WTC11 (cell line): ENCODE measurements at regions not wholly inside any gene's neighbourhood (a gene's known extent, or its start where the extent isn't known, plus 50 kb on each side); places are given as distances from the start of the nearest gene placed in this dataset.

Experiments
- ATAC-seq: fragments of 200-7000 bp; cut with Tn5 transposase; 2 replicates; pipeline ENCODE4 v1.10.0; 2021; ENCODE audit warnings: mild to moderate bottlenecking, moderate library complexity
- CTCF ChIA-PET: fragments of 300-600 bp; sonication (Branson Sonifier 250); formaldehyde crosslinking; loops from one replicate; lab custom pipeline; 2021; ENCODE audit warnings: antibody characterized with exemption; lab: Charles Lee
- POLR2A ChIA-PET: fragments of 350-600 bp; sonication (Branson Sonifier 250); formaldehyde crosslinking; loops from one replicate; lab custom pipeline; 2021; ENCODE audit warnings: antibody characterized with exemption; lab: Charles Lee
- DNase-seq: peaks from one replicate; pipeline ENCODE4 v3.0.0; 2021; ENCODE audit warnings: low spot score
- H3K27ac Mint-ChIP-seq: 2 replicates; pipeline ENCODE4 v1.8.0; 2021; ENCODE audit warnings: mixed read lengths
- H3K27me3 Mint-ChIP-seq: 2 replicates; pipeline ENCODE4 v1.8.0; 2021; ENCODE audit warnings: low read depth, mild to moderate bottlenecking, moderate library complexity, mixed read lengths
- H3K36me3 Mint-ChIP-seq: 2 replicates; pipeline ENCODE4 v1.8.0; 2021; ENCODE audit warnings: mixed read lengths
- H3K4me1 Mint-ChIP-seq: 2 replicates; pipeline ENCODE4 v1.8.0; 2022; ENCODE audit warnings: mixed read lengths
- H3K4me3 Mint-ChIP-seq: 2 replicates; pipeline ENCODE4 v1.8.0; 2021; ENCODE audit warnings: mild to moderate bottlenecking, moderate library complexity, mixed read lengths
- H3K9me3 Mint-ChIP-seq: 2 replicates; pipeline ENCODE4 v1.8.0; 2021; ENCODE audit warnings: mixed read lengths
- AFF4 ChIP-seq: sonication (generic); formaldehyde crosslinking; IDR thresholded peaks from 2 replicates; pipeline ENCODE4 v1.8.1; 2023; ENCODE audit warnings: mild to moderate bottlenecking, missing genetic modification reagents, borderline replicate concordance
- ATF2 ChIP-seq: sonication (generic); formaldehyde crosslinking; IDR thresholded peaks from 2 replicates; pipeline ENCODE4 v1.8.1; 2022; ENCODE audit warnings: low read depth, missing genetic modification reagents, borderline replicate concordance
- E2F1 ChIP-seq: sonication (generic); formaldehyde crosslinking; IDR thresholded peaks from 2 replicates; pipeline ENCODE4 v1.8.0; 2022; ENCODE audit warnings: mild to moderate bottlenecking, missing genetic modification reagents
- EMX1 ChIP-seq: fragments of 250-450 bp; sonication (Bioruptor Pico); IDR thresholded peaks from 2 replicates; pipeline ENCODE4 v1.8.0; 2021; ENCODE audit warnings: mild to moderate bottlenecking
- FOXP1 ChIP-seq: sonication (generic); formaldehyde crosslinking; IDR thresholded peaks from 2 replicates; pipeline ENCODE4 v1.8.0; 2022; ENCODE audit warnings: missing genetic modification reagents, mild to moderate bottlenecking, moderate library complexity, borderline replicate concordance
- GRHL2 ChIP-seq: fragments of 250-450 bp; sonication (Bioruptor Pico); IDR thresholded peaks from 2 replicates; pipeline ENCODE4 v1.8.0; 2022; ENCODE audit warnings: mild to moderate bottlenecking, moderate library complexity; ENCODE audit not compliant: insufficient replicate concordance, severe bottlenecking
- IRF2 ChIP-seq: sonication (generic); formaldehyde crosslinking; IDR thresholded peaks from 2 replicates; pipeline ENCODE4 v1.8.0; 2022; ENCODE audit warnings: low read depth, missing genetic modification reagents, borderline replicate concordance
- KAT7 ChIP-seq: sonication (generic); formaldehyde crosslinking; IDR thresholded peaks from 2 replicates; pipeline ENCODE4 v1.8.1; 2023; ENCODE audit warnings: missing genetic modification reagents, mild to moderate bottlenecking, borderline replicate concordance
- MXD4 ChIP-seq: fragments of 250-450 bp; sonication (Bioruptor Pico); IDR thresholded peaks from 2 replicates; pipeline ENCODE4 v1.8.0; 2021; ENCODE audit warnings: mild to moderate bottlenecking, moderate library complexity, borderline replicate concordance
- STAT6 ChIP-seq: sonication (generic); formaldehyde crosslinking; conservative IDR thresholded peaks from 2 replicates; pipeline ENCODE4 v1.8.1; 2023; ENCODE audit warnings: mild to moderate bottlenecking, low read depth, missing genetic modification reagents, moderate library complexity
- USF1 ChIP-seq: sonication (generic); formaldehyde crosslinking; IDR thresholded peaks from 2 replicates; pipeline ENCODE4 v1.8.0; 2022; ENCODE audit warnings: mild to moderate bottlenecking, missing genetic modification reagents
- ZNF416 ChIP-seq: fragments of 250-450 bp; sonication (Bioruptor Pico); IDR thresholded peaks from 2 replicates; pipeline ENCODE4 v1.9.0; 2021; ENCODE audit warnings: mild to moderate bottlenecking, inconsistent platforms
- TF ChIP-seq, protein P1 (sequence below): sonication (generic); formaldehyde crosslinking; IDR thresholded peaks from 2 replicates; pipeline ENCODE4 v1.8.1; 2023; ENCODE audit warnings: mild to moderate bottlenecking, missing genetic modification reagents, moderate library complexity
- TF ChIP-seq, protein P2 (sequence below): sonication (generic); formaldehyde crosslinking; IDR thresholded peaks from 2 replicates; pipeline ENCODE4 v1.8.0; 2023; ENCODE audit warnings: missing genetic modification reagents
- TF ChIP-seq, protein P3 (sequence below): fragments of 250-450 bp; sonication (Bioruptor Pico); IDR thresholded peaks from 2 replicates; pipeline ENCODE4 v1.9.0; 2021; ENCODE audit warnings: mild to moderate bottlenecking

DNA sequence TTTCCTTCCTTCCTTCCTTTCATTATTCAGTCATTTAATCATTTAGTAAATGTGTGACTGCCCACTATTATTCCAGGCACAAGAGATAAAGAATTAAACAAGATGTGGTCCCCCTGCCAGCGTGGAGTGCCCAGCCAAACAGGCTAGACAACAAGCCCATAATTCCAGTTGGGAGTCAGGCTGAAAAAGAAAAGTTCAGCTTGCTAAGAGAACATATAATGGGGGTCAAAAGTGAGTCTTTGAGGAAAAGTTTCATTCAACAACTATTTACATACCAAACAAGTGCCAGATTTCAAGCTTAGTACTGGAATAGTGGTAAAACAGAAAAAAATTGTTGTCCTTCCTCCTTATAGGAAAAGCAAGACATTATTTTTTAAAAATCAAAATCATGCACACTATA is 523.7 kb downstream of the TAFA4 start:
- no peak for ATAC-seq
- Mint-ChIP-seq H3K4me1 (no peaks in the 10 kb centered on the region), H3K27ac (no peak overlapping the region), H3K27me3 (no peaks in the 10 kb centered on the region), H3K36me3 (peaks cover 4% of the 10 kb centered on the region; the same call in 1 of the 2 replicates), H3K4me3 (no peak overlapping the region), H3K9me3 (peaks cover 17% of the 10 kb centered on the region)
- TF ChIP-seq FOXP1 (CRISPR knock-in tag) (no peak), E2F1 (CRISPR knock-in tag) (no peak), GRHL2 (CRISPR knock-in tag) (no peak), IRF2 (CRISPR knock-in tag) (no peak), ATF2 (CRISPR knock-in tag) (no peak), MXD4 (CRISPR knock-in tag) (no peak), ZNF416 (CRISPR knock-in tag) (no peak), AFF4 (CRISPR knock-in tag) (no peak), KAT7 (CRISPR knock-in tag) (no peak), USF1 (CRISPR knock-in tag) (no peak), STAT6 (no peak), EMX1 (no peak)
- TF ChIP-seq, protein P1, sequence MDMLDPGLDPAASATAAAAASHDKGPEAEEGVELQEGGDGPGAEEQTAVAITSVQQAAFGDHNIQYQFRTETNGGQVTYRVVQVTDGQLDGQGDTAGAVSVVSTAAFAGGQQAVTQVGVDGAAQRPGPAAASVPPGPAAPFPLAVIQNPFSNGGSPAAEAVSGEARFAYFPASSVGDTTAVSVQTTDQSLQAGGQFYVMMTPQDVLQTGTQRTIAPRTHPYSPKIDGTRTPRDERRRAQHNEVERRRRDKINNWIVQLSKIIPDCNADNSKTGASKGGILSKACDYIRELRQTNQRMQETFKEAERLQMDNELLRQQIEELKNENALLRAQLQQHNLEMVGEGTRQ = no peak
- TF ChIP-seq, protein P2, sequence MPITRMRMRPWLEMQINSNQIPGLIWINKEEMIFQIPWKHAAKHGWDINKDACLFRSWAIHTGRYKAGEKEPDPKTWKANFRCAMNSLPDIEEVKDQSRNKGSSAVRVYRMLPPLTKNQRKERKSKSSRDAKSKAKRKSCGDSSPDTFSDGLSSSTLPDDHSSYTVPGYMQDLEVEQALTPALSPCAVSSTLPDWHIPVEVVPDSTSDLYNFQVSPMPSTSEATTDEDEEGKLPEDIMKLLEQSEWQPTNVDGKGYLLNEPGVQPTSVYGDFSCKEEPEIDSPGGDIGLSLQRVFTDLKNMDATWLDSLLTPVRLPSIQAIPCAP (CRISPR knock-in tag) = no peak
- TF ChIP-seq, protein P3, sequence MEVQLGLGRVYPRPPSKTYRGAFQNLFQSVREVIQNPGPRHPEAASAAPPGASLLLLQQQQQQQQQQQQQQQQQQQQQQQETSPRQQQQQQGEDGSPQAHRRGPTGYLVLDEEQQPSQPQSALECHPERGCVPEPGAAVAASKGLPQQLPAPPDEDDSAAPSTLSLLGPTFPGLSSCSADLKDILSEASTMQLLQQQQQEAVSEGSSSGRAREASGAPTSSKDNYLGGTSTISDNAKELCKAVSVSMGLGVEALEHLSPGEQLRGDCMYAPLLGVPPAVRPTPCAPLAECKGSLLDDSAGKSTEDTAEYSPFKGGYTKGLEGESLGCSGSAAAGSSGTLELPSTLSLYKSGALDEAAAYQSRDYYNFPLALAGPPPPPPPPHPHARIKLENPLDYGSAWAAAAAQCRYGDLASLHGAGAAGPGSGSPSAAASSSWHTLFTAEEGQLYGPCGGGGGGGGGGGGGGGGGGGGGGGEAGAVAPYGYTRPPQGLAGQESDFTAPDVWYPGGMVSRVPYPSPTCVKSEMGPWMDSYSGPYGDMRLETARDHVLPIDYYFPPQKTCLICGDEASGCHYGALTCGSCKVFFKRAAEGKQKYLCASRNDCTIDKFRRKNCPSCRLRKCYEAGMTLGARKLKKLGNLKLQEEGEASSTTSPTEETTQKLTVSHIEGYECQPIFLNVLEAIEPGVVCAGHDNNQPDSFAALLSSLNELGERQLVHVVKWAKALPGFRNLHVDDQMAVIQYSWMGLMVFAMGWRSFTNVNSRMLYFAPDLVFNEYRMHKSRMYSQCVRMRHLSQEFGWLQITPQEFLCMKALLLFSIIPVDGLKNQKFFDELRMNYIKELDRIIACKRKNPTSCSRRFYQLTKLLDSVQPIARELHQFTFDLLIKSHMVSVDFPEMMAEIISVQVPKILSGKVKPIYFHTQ (CRISPR knock-in tag) = no peak
- ChIA-PET POLR2A (no interaction called here), CTCF (no interaction called here)
- no peak for DNase-seq
